RWPE1 (cell line): ENCODE measurements at regions not wholly inside any gene's neighbourhood (a gene's known extent, or its start where the extent isn't known, plus 50 kb on each side); places are given as distances from the start of the nearest gene placed in this dataset.

Source experiments
- CTCF ChIA-PET: fragments of 350-600 bp; sonication (Branson Sonifier 250); formaldehyde crosslinking; extraction: SDS; loops from one replicate; lab custom pipeline; 2021; lab: Yijun Ruan, JAX
- POLR2A ChIA-PET: fragments of 400-600 bp; formaldehyde crosslinking; extraction: SDS; loops from one replicate; lab custom pipeline; 2020; ENCODE audit warnings: antibody characterized with exemption; ENCODE audit not compliant: low non-redundant PET; lab: Yijun Ruan, JAX
- DNase-seq: peaks from one replicate; pipeline ENCODE4 v3.0.0; 2012; ENCODE audit warnings: low spot score
- H3K27ac ChIP-seq: fragments of 450-650 bp; 2 replicates; pipeline ENCODE4 v1.5.1; 2017
- CTCF ChIP-seq: fragments of 450-650 bp; conservative IDR thresholded peaks from 2 replicates; pipeline ENCODE4 v1.5.1; 2017; ENCODE audit warnings: low read depth, mild to moderate bottlenecking

GRCh38 chr2:228387776-228388175 lies 206.3 kb upstream of the SPHKAP start:
- no peak overlapping the region for H3K27ac ChIP-seq
- ChIA-PET POLR2A (no interaction called here), CTCF (no interaction called here)
- TF ChIP-seq CTCF = no peak
- DNase-seq = no peak

- TF ChIP-seq CTCF = no peak
- DNase-seq = no peak
These were observed 197.4 kb upstream of the SPHKAP start for GRCh38 chr2:228378696-228379425.

GRCh38 chr2:228378233-228378632 lies 196.7 kb upstream of the SPHKAP start:
- ChIA-PET POLR2A (no interaction called here), CTCF (no interaction called here)
- no peak for TF ChIP-seq CTCF
- no peak overlapping the region for H3K27ac ChIP-seq
- no peak for DNase-seq

More at GRCh38 chr2:228378696-228379425, 197.4 kb upstream of the SPHKAP start:
- no peak overlapping the region for H3K27ac ChIP-seq
- ChIA-PET POLR2A (no interaction called here), CTCF (no interaction called here)

- CTCF ChIA-PET = interaction anchor here (0.6 kb wide), 1 partner anchor 399 kb away, joined by 3 read pairs; no protein-coding TSS in a partner anchor
- POLR2A ChIA-PET = no interaction called here
- H3K27ac ChIP-seq = no peak overlapping the region
- DNase-seq = no peak
- no peak for TF ChIP-seq CTCF
These were observed 196.0 kb upstream of the SPHKAP start for GRCh38 chr2:228377533-228377932.

GRCh38 chr2:228374741-228375140 lies 193.3 kb upstream of the SPHKAP start:
- no peak overlapping the region for H3K27ac ChIP-seq
- ChIA-PET CTCF (no interaction called here), POLR2A (no interaction called here)
- DNase-seq = no peak
- no peak for TF ChIP-seq CTCF

- no peak overlapping the region for H3K27ac ChIP-seq
- ChIA-PET CTCF (no interaction called here), POLR2A (no interaction called here)
- TF ChIP-seq CTCF = no peak
- no peak for DNase-seq
These were observed 191.7 kb upstream of the SPHKAP start for GRCh38 chr2:228373191-228373590.
